Keratinocyte (primary cell): ENCODE measurements at regions not wholly inside any gene's neighbourhood (a gene's known extent, or its start where the extent isn't known, plus 50 kb on each side); places are given as distances from the start of the nearest gene placed in this dataset.

ENCODE experiments used
- DNase-seq: peaks from one replicate; pipeline ENCODE4 v3.0.0-alpha.2; 2011; ENCODE audit warnings: low read depth, missing footprints, low spot score
- FAIRE-seq: peaks from 2 replicates; lab custom pipeline; 2011; peaks lifted over from hg19 to GRCh38; lab: Jason Lieb, UNC
- H2AFZ ChIP-seq: 2 replicates; pipeline ENCODE4 v1.6.0; 2012; ENCODE audit warnings: low read length, control low read depth, inconsistent platforms; ENCODE audit not compliant: control insufficient read depth
- H3K27ac ChIP-seq: 2 replicates; pipeline ENCODE4 v1.5.1; 2011; ENCODE audit warnings: low read length; ENCODE audit not compliant: control insufficient read depth, insufficient read depth
- H3K27me3 ChIP-seq: 3 replicates; pipeline ENCODE4 v1.6.0; 2011; ENCODE audit warnings: low read length; ENCODE audit not compliant: control insufficient read depth, insufficient read depth; ENCODE audit errors: extremely low read depth
- H3K36me3 ChIP-seq, 2 experiments: 2 replicates in 1 of 2; 3 replicates in 1 of 2; pipeline ENCODE4 v1.5.1; 2011; ENCODE audit warnings: low read length in 2 of 2, mild to moderate bottlenecking in 1 of 2; ENCODE audit not compliant: control insufficient read depth in 2 of 2, insufficient read depth in 2 of 2; ENCODE audit errors: extremely low read depth in 1 of 2
- H3K4me1 ChIP-seq: 3 replicates; pipeline ENCODE4 v1.5.1; 2011; ENCODE audit warnings: low read length; ENCODE audit not compliant: control insufficient read depth, insufficient read depth; ENCODE audit errors: extremely low read depth
- H3K4me2 ChIP-seq: 3 replicates; pipeline ENCODE4 v1.6.0; 2011; ENCODE audit warnings: low read depth, low read length; ENCODE audit not compliant: control insufficient read depth, insufficient read depth; ENCODE audit errors: extremely low read depth
- H3K4me3 ChIP-seq, 3 experiments: fragments of 200-600 bp in 1 of 3; sonication (generic) in 1 of 3; 2 replicates in 2 of 3; 3 replicates in 1 of 3; pipeline ENCODE4 v1.5.1; 2011 to 2016; ENCODE audit warnings: low read length in 3 of 3, mild to moderate bottlenecking in 3 of 3, control low read depth in 2 of 3, inconsistent platforms in 1 of 3, low read depth in 1 of 3, mixed read lengths in 1 of 3, mixed run types in 1 of 3, moderate library complexity in 1 of 3; ENCODE audit not compliant: control insufficient read depth in 2 of 3, insufficient read depth in 2 of 3; ENCODE audit errors: extremely low read depth in 1 of 3
- H3K79me2 ChIP-seq: 2 replicates; pipeline ENCODE4 v1.6.0; 2012; ENCODE audit warnings: low read length; ENCODE audit not compliant: control insufficient read depth, insufficient read depth
- H3K9ac ChIP-seq: 3 replicates; pipeline ENCODE4 v1.6.0; 2011; ENCODE audit warnings: low read length; ENCODE audit not compliant: control insufficient read depth, insufficient read depth; ENCODE audit errors: extremely low read depth
- H3K9me1 ChIP-seq: 3 replicates; pipeline ENCODE4 v1.6.0; 2011; ENCODE audit warnings: low read length; ENCODE audit not compliant: control insufficient read depth, insufficient read depth; ENCODE audit errors: extremely low read depth
- H3K9me3 ChIP-seq: 2 replicates; pipeline ENCODE4 v1.5.1; 2012; ENCODE audit warnings: low read depth, low read length; ENCODE audit not compliant: control insufficient read depth
- H4K20me1 ChIP-seq: 3 replicates; pipeline ENCODE4 v1.6.0; 2011; ENCODE audit warnings: low read length; ENCODE audit not compliant: control insufficient read depth, insufficient read depth; ENCODE audit errors: extremely low read depth
- CTCF ChIP-seq, 3 experiments: IDR thresholded peaks in 1 of 3; conservative IDR thresholded peaks in 1 of 3; optimal IDR thresholded peaks in 1 of 3; 2 replicates in 2 of 3; 3 replicates in 1 of 3; pipeline versions ENCODE3 to v1.5.1; 2011; ENCODE audit warnings: low read length in 3 of 3, mild to moderate bottlenecking in 3 of 3, moderate library complexity in 2 of 3, control low read depth in 1 of 3, inconsistent platforms in 1 of 3; ENCODE audit not compliant: insufficient read depth in 2 of 3; ENCODE audit errors: extremely low read depth in 1 of 3
- EZH2 ChIP-seq: IDR thresholded peaks from one replicate; pipeline ENCODE4 v1.6.1; 2012; ENCODE audit warnings: inconsistent platforms, mild to moderate bottlenecking, low read length, moderate library complexity
- dilution Hi-C: fragments of 300-500 bp; cut with MboI; formaldehyde crosslinking; loops from one replicate; pipeline ENCODE4 v1.7.0; 2020; ENCODE audit warnings: low sequenced_read_pairs; ENCODE audit not compliant: extremely low pct_ligation_motif_present

DNA sequence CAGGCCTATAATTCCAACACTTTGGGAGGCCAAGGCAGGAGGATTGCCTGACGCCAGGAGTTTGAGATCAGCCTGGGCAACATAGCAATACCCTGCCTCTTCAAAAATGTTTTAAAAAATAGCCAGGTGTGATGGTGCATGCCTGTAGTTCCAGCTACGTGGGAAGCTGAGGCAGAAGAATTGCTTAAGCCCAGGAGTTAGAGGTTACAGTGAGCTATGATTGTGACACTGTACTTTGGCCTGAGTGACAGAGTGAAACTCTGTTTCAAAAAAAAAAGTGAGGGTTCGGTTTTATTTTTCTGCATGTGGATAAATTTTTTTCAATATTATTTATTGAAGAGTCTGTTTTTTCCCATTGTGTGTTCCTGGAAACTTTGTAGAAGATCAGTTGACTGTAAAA lies 208.1 kb downstream of the SLC4A3 start:
- no peaks in the 10 kb centered on the region for H3K27me3 ChIP-seq
- dilution Hi-C loops, result no loop called here
- no peaks in the 10 kb centered on the region for H3K9me1 ChIP-seq
- H4K20me1 ChIP-seq, result no peaks in the 10 kb centered on the region
- FAIRE-seq (no peak), DNase-seq (no peak)
- no peak overlapping the region for H3K4me2 ChIP-seq
- no peak for TF ChIP-seq CTCF (optimal IDR thresholded peaks at IDR 0.05 in 1 of 3, IDR thresholded peaks at IDR 0.05 in 1 of 3, conservative IDR thresholded peaks at IDR 0.05 in 1 of 3; ENCODE audit: extremely low read depth in 1 of 3, insufficient read depth in 2 of 3, low read length in 3 of 3)
- no peak for TF ChIP-seq EZH2
- no peak overlapping the region for H3K9ac ChIP-seq
- no peaks in the 10 kb centered on the region for H3K9me3 ChIP-seq
- no peaks in the 10 kb centered on the region for H3K79me2 ChIP-seq
- no peaks in the 10 kb centered on the region for H3K36me3 ChIP-seq
- H3K27ac ChIP-seq, result no peak overlapping the region
- H3K4me1 ChIP-seq, result no peaks in the 10 kb centered on the region
- no peak overlapping the region for H3K4me3 ChIP-seq
- no peak overlapping the region for H2AFZ ChIP-seq

DNA sequence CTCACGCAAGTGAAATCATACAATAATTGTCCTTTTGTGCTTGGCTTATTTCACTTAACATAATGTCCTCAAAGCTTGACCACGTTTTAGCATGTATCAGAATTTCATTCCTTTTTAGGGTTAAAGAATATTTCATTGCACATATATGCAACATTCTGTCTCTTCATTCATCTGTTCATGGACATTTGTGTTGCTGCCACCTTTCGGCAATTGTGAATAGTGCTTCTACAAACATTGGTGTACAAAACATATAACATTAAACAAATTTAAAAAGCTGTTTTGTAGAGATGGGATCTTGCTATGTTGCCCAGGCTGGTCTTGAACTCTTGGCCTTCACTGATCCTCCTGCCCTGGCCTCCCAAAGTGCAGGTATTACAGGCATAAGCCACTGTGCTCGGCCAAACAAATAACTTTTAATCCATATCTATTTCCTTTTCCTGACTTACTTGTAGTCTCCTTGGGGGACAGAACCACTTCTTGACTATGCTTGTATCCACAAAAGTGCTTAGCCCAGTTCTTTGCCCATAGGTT lies 209.3 kb downstream of the SLC4A3 start:
- dilution Hi-C loops, result no loop called here
- H3K4me2 ChIP-seq, result no peak overlapping the region
- no peak overlapping the region for H3K27ac ChIP-seq
- FAIRE-seq (no peak), DNase-seq (no peak)
- TF ChIP-seq EZH2 (no peak), CTCF (optimal IDR thresholded peaks at IDR 0.05 in 1 of 3, IDR thresholded peaks at IDR 0.05 in 1 of 3, conservative IDR thresholded peaks at IDR 0.05 in 1 of 3; ENCODE audit: extremely low read depth in 1 of 3, insufficient read depth in 2 of 3, low read length in 3 of 3) (peak in 2 of 3 experiments; percentile 4 to 19)
- no peaks in the 10 kb centered on the region for H3K36me3 ChIP-seq
- H3K9me3 ChIP-seq, result no peaks in the 10 kb centered on the region
- H3K79me2 ChIP-seq, result no peaks in the 10 kb centered on the region
- H3K9me1 ChIP-seq, result no peaks in the 10 kb centered on the region
- no peaks in the 10 kb centered on the region for H3K4me1 ChIP-seq
- no peaks in the 10 kb centered on the region for H3K27me3 ChIP-seq
- H4K20me1 ChIP-seq, result no peaks in the 10 kb centered on the region
- no peak overlapping the region for H2AFZ ChIP-seq
- H3K9ac ChIP-seq, result no peak overlapping the region
- no peak overlapping the region for H3K4me3 ChIP-seq
